ENCODE measurements at regions not wholly inside any gene's neighbourhood (a gene's known extent, or its start where the extent isn't known, plus 50 kb on each side); places are given as distances from the start of the nearest gene placed in this dataset.
A peak's percentile ranks its signal among the peaks of the same experiment; 100 is the strongest.

GRCh38 chr4:60173103-60173502, 1027.0 kb upstream of the ADGRL3 start:
- DNase-seq (ENCODE audit: extremely low read depth in 1 of 11, low read depth in 9 of 11, low spot score in 4 of 11) = no peak

GRCh38 chr4:60173718-60174117, 1026.4 kb upstream of the ADGRL3 start:
- no peak for DNase-seq (ENCODE audit: extremely low read depth in 1 of 11, low read depth in 9 of 11, low spot score in 4 of 11)

GRCh38 chr4:60175241-60175640, 1024.9 kb upstream of the ADGRL3 start:
- no peak for DNase-seq (ENCODE audit: extremely low read depth in 1 of 11, low read depth in 9 of 11, low spot score in 4 of 11)

- no peak for DNase-seq (ENCODE audit: extremely low read depth in 1 of 11, low read depth in 9 of 11, low spot score in 4 of 11)
Measured at GRCh38 chr4:60187428-60187827, 1012.7 kb upstream of the ADGRL3 start.

GRCh38 chr4:60189286-60189685, 1010.8 kb upstream of the ADGRL3 start:
- no peak for DNase-seq (ENCODE audit: extremely low read depth in 1 of 11, low read depth in 9 of 11, low spot score in 4 of 11)

- no peak for DNase-seq (ENCODE audit: extremely low read depth in 1 of 11, low read depth in 9 of 11, low spot score in 4 of 11)
Measured at GRCh38 chr4:60194214-60194613, 1005.9 kb upstream of the ADGRL3 start.

- DNase-seq (ENCODE audit: extremely low read depth in 1 of 11, low read depth in 9 of 11, low spot score in 4 of 11) = no peak
Measured at GRCh38 chr4:60195256-60195655, 1004.9 kb upstream of the ADGRL3 start.

GRCh38 chr4:60201052-60201673, 999.0 kb upstream of the ADGRL3 start:
- DNase-seq (ENCODE audit: extremely low read depth in 1 of 11, low read depth in 9 of 11, low spot score in 4 of 11) = peak; percentile 22 to 54 (median 44)

GRCh38 chr4:60209588-60209987, 990.5 kb upstream of the ADGRL3 start:
- DNase-seq (ENCODE audit: extremely low read depth in 1 of 11, low read depth in 9 of 11, low spot score in 4 of 11) = no peak

GRCh38 chr4:60215906-60216305, 984.2 kb upstream of the ADGRL3 start:
- DNase-seq (ENCODE audit: extremely low read depth in 1 of 11, low read depth in 9 of 11, low spot score in 4 of 11) = no peak

GRCh38 chr4:60216752-60217151, 983.4 kb upstream of the ADGRL3 start:
- DNase-seq (ENCODE audit: extremely low read depth in 1 of 11, low read depth in 9 of 11, low spot score in 4 of 11) = no peak

- DNase-seq (ENCODE audit: extremely low read depth in 1 of 11, low read depth in 9 of 11, low spot score in 4 of 11) = no peak
Measured at GRCh38 chr4:60221866-60222265, 978.3 kb upstream of the ADGRL3 start.

GRCh38 chr4:60223208-60223923, 976.8 kb upstream of the ADGRL3 start:
- DNase-seq (ENCODE audit: extremely low read depth in 1 of 11, low read depth in 9 of 11, low spot score in 4 of 11) = no peak

GRCh38 chr4:60241866-60242265, 958.3 kb upstream of the ADGRL3 start:
- peak in 10 of 11 donors; percentile 13 to 60 (median 34) for DNase-seq (ENCODE audit: extremely low read depth in 1 of 11, low read depth in 9 of 11, low spot score in 4 of 11)

GRCh38 chr4:60249784-60250183, 950.3 kb upstream of the ADGRL3 start:
- DNase-seq (ENCODE audit: extremely low read depth in 1 of 11, low read depth in 9 of 11, low spot score in 4 of 11) = no peak

- DNase-seq (ENCODE audit: extremely low read depth in 1 of 11, low read depth in 9 of 11, low spot score in 4 of 11) = no peak
Measured at GRCh38 chr4:60250657-60251056, 949.5 kb upstream of the ADGRL3 start.

- DNase-seq (ENCODE audit: extremely low read depth in 1 of 11, low read depth in 9 of 11, low spot score in 4 of 11) = no peak
Measured at GRCh38 chr4:60259781-60260180, 940.3 kb upstream of the ADGRL3 start.

GRCh38 chr4:60266505-60266904, 933.6 kb upstream of the ADGRL3 start:
- DNase-seq (ENCODE audit: extremely low read depth in 1 of 11, low read depth in 9 of 11, low spot score in 4 of 11) = no peak

GRCh38 chr4:60296386-60296785, 903.7 kb upstream of the ADGRL3 start:
- no peak for DNase-seq (ENCODE audit: extremely low read depth in 1 of 11, low read depth in 9 of 11, low spot score in 4 of 11)

GRCh38 chr4:60313611-60314178, 886.4 kb upstream of the ADGRL3 start:
- DNase-seq (ENCODE audit: extremely low read depth in 1 of 11, low read depth in 9 of 11, low spot score in 4 of 11) = no peak

GRCh38 chr4:60314416-60314815, 885.7 kb upstream of the ADGRL3 start:
- DNase-seq (ENCODE audit: extremely low read depth in 1 of 11, low read depth in 9 of 11, low spot score in 4 of 11) = no peak
